GM21360 (cell line): ENCODE measurements at regions not wholly inside any gene's neighbourhood (a gene's known extent, or its start where the extent isn't known, plus 50 kb on each side); places are given as distances from the start of the nearest gene placed in this dataset.

Source experiments
- ATAC-seq: cut with Tn5 transposase; IDR thresholded peaks from one replicate; pipeline ENCODE4 v1.9.1; 2021; ENCODE audit warnings: mild to moderate bottlenecking, moderate library complexity; ENCODE audit not compliant: unreplicated experiment

DNA sequence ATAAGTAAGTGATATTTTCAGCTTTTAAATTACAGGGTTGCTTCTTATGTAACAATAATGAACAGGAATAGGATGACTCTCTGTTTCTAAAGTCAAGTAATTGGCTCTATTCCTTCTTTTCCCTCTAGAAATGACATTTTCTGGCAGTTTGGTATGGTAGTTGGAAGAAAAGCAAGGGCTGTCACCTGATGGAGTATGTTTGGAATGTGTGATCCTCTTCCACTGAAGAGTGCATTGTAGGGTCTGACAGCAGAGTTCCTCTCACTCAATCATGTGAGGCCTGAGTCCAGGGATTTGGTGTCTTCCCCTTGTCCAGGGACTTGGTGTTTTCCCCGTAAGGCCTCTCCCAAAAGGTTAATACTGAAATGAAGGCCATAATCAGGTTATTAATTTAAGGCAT lies 233.8 kb upstream of the FBXL7 start:
- no peak for ATAC-seq

DNA sequence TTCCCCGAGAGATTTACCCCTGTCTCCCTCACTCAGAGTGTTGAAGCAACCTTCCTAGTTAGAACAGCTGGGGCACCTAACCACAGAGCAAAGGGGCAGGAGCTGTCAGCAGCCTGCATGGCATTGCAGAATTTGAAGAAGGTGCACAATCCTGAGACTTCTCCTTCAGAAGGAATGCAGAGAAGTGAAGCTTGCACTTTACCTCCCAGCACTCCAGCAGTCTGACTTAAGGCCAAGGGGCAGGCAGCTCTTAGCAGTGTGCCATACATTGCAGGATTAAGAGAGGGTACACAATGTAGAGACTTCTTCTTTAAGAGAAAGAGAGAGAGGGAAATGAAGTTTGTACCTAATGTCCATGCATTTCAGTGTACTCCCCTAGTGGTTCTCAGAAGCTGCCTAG lies 236.0 kb upstream of the FBXL7 start:
- ATAC-seq: no peak

GRCh38 chr5:15263406-15263805 lies 236.6 kb upstream of the FBXL7 start:
- ATAC-seq: no peak

DNA sequence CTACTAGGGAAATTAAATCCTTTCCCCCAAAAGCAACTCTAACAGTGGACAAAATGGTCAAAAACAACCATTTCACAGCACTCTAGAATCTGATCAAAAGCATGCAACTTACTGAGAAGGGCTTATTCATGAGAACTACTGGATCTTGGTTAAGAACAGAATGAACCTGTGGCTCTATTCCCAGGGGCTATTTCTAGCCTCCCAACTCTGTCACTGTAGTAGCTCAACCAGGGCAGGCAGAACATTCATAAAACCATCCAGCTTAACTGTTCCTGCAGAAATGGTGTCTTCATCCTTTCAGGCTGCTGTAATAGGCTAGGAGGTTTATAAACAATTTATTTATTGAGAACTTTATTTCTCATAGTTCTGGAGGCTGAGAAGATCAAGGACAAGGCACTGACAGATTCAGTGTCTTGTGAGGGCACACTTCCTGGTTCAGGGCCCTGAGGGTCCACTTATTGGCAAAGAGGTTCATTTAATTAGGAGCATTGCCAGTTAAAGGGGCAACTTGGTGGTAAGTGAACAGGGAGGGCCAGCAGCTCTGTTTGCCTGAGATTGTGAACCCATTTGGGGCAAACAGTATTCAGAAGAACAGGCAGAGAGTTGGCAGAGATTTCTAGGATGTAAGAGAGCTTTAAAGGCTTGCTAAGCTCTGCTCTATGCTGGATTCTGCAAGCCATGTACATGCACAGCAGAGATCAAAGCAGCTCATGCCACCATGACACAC lies 238.5 kb upstream of the FBXL7 start:
- no peak for ATAC-seq

GRCh38 chr5:15260356-15261268 lies 239.4 kb upstream of the FBXL7 start:
- ATAC-seq: no peak

- no peak for ATAC-seq
Measured at GRCh38 chr5:15256485-15256884, 243.5 kb upstream of the FBXL7 start.

DNA sequence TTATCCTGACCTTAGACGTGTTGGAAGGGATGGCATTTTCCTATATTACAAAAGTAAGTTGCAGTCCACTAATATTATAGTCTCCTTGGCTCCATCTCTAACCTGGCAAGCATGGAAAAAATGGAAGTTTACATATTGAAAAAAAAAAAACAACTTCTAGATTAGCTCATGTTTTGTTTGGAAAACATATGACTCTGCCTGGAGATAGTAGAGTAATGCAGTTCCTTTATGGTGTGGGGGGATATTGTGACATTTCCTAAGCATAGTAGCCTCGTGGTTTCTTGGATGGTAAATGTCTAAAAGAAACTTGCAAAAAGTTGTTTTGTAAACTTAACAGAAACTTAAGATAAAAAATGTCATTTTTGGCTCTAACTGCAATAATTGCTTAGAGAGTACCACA lies 244.4 kb upstream of the FBXL7 start:
- no peak for ATAC-seq

DNA sequence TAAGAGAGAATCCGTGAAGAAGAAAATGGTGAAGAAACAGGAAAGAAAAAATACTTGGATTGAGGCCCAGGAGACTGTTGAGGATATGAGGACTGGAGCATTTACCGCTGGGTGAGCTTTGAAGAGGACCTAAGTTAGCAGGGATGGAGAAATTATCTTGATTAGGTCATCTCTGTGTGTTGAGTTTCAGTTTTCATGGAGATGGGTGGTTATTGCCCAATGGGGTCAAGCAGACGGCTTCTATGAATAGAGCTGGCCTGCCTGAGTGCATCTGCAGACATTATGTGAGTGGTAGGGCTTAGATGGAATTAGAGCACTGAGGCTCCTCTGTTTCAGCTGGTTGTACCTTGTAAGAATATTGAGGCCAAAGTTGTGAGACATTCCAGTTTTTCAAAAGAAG lies 245.4 kb upstream of the FBXL7 start:
- no peak for ATAC-seq

GRCh38 chr5:15252331-15252730 lies 247.6 kb upstream of the FBXL7 start:
- ATAC-seq: no peak

- ATAC-seq: no peak
Measured at GRCh38 chr5:15249152-15249551, 250.8 kb upstream of the FBXL7 start.

- no peak for ATAC-seq
Measured at GRCh38 chr5:15248731-15249130, 251.2 kb upstream of the FBXL7 start.

- no peak for ATAC-seq
Measured at GRCh38 chr5:15245913-15246312, 254.1 kb upstream of the FBXL7 start.

GRCh38 chr5:15243301-15244020 lies 256.5 kb upstream of the FBXL7 start:
- ATAC-seq: no peak

- ATAC-seq: no peak
Measured at GRCh38 chr5:15241216-15241821, 258.7 kb upstream of the FBXL7 start.

DNA sequence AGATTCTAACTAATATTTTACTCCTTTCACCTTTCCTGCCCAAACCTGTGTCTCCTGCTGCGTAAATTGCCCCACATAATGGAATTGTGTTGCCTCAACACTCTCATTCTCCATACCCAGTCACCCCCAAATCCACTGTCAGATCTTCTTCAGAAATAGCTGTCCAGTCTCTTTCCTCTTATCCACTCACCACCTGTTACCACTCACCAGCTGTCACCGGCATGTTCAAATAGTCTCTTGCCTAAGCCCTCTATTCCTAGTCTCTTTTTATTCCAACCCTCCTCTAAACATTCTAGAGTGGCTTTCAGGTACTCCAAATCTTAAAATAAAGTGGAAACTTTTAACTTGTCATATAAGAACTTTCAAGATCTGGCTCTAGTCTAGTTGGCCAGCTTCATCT lies 262.0 kb upstream of the FBXL7 start:
- no peak for ATAC-seq

- ATAC-seq: no peak
Measured at GRCh38 chr5:15236911-15237508, 263.0 kb upstream of the FBXL7 start.

- ATAC-seq: no peak
Measured at GRCh38 chr5:15234911-15235310, 265.1 kb upstream of the FBXL7 start.

GRCh38 chr5:15234366-15234765 lies 265.6 kb upstream of the FBXL7 start:
- no peak for ATAC-seq

GRCh38 chr5:15233566-15233965 lies 266.4 kb upstream of the FBXL7 start:
- no peak for ATAC-seq

DNA sequence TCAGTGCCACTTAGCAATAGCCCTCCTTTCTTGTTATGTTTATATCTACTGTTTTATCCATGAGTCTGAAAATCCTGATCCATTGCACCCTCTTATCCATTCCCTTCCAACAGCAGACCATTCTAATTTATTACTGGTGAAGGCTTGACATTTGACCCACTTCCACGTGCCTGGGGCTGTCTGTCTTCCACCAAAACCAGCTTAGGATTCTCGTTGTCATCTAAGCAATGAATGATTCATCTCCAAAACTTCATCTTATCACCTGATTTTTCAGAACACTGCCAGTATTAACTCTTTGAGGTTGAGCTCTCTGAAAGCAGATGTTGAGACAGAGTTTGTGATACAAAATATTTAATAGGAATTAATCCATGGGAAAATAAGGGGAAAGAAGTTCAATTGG lies 277.8 kb upstream of the FBXL7 start:
- ATAC-seq: no peak
